ENCODE measurements at regions not wholly inside any gene's neighbourhood (a gene's known extent, or its start where the extent isn't known, plus 50 kb on each side); places are given as distances from the start of the nearest gene placed in this dataset.

DNA sequence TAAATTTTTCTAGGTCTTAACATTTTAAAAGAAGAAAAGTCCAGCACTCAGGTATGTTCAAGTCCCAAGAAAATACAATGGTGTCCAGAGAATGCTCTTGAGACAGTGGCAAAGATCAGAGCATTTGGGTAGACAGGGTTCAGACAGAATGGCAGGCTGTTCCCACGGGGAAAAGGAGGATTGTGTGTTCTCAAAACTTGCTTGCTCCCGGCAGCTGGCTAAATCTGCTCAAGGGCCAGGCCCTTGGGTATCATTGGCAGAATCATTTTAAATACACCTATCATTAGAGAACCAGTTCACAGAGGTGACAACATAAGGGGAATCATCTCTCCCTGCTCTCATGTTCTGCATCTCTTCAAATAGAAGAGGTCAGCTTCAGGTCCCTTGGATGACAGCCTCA lies 456.3 kb downstream of the DTHD1 start:
- TF ChIP-seq, protein P1, sequence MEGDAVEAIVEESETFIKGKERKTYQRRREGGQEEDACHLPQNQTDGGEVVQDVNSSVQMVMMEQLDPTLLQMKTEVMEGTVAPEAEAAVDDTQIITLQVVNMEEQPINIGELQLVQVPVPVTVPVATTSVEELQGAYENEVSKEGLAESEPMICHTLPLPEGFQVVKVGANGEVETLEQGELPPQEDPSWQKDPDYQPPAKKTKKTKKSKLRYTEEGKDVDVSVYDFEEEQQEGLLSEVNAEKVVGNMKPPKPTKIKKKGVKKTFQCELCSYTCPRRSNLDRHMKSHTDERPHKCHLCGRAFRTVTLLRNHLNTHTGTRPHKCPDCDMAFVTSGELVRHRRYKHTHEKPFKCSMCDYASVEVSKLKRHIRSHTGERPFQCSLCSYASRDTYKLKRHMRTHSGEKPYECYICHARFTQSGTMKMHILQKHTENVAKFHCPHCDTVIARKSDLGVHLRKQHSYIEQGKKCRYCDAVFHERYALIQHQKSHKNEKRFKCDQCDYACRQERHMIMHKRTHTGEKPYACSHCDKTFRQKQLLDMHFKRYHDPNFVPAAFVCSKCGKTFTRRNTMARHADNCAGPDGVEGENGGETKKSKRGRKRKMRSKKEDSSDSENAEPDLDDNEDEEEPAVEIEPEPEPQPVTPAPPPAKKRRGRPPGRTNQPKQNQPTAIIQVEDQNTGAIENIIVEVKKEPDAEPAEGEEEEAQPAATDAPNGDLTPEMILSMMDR (IDR thresholded peaks at IDR 0.05; ENCODE audit: control insufficient read depth, insufficient read depth, low read depth, low read length, missing control alignments), result no peak
- no peak for DNase-seq (ENCODE audit: low read depth)
- H3K4me3 ChIP-seq (ENCODE audit: control insufficient read depth, low read depth, low read length), result no peak overlapping the region

GRCh38 chr4:36740796-36741310 lies 459.4 kb downstream of the DTHD1 start:
- no peak for DNase-seq (ENCODE audit: low read depth)
- TF ChIP-seq, protein P1 (IDR thresholded peaks at IDR 0.05; ENCODE audit: control insufficient read depth, insufficient read depth, low read depth, low read length, missing control alignments), result no peak
- H3K4me3 ChIP-seq (ENCODE audit: control insufficient read depth, low read depth, low read length), result no peak overlapping the region

- DNase-seq (ENCODE audit: low read depth), result no peak
- TF ChIP-seq, protein P1 (IDR thresholded peaks at IDR 0.05; ENCODE audit: control insufficient read depth, insufficient read depth, low read depth, low read length, missing control alignments), result no peak
- no peak overlapping the region for H3K4me3 ChIP-seq (ENCODE audit: control insufficient read depth, low read depth, low read length)
Observed at GRCh38 chr4:36747277-36748129, 466.1 kb downstream of the DTHD1 start.

DNA sequence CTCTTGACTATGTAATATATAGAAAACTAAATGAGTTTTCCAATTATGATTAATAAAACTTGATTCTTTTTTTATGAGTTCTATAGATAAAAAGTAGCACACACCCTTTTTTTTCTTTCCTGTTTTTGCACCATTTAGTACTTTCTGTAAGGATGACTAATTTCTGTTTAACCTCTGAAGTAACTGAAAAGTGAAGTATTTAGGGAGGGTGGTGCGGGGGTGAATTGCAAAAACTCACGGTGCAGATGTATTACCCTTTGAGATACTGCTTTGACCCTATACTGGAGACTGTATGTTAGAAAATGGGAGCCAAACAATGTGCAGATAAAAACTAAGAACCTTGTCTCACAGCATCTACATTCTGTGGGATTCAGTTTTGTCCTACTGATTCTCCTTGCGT lies 471.6 kb downstream of the DTHD1 start:
- no peak overlapping the region for H3K4me3 ChIP-seq (ENCODE audit: control insufficient read depth, low read depth, low read length)
- DNase-seq (ENCODE audit: low read depth), result no peak
- TF ChIP-seq, protein P1 (IDR thresholded peaks at IDR 0.05; ENCODE audit: control insufficient read depth, insufficient read depth, low read depth, low read length, missing control alignments), result no peak

DNA sequence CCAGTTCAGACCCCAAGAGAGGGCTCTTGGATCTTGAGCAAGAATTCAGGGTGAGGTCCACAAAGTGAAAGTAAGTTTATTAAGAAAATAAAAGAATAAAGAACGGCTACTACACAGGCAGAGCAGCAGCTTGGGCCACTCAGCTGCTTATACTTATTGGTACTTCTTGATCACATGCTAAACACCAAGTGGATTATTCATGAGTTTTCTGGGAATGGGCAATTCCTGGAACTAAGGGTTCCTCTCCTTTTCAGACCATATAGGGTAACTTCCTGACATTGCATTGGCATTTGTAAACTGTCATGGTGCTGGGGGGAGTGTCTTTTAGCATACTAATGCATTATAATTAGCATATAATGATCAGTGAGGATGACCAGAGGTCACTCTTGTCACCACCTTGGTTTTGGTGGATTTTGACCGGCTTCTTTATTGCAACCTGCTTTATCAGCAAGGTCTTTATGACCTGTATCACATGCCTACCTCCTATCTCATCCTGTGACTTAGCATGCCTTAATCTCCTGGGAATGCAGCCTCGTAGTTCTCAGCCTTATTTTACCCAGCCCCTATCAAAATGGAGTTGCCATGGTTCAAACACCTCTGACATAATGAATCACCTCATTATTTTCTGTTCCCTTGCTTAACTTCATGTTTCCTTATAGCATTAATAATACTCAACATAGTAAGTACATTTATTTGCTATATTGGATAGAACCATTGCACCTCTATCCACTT lies 476.3 kb downstream of the DTHD1 start:
- H3K4me3 ChIP-seq (ENCODE audit: control insufficient read depth, low read depth, low read length), result no peak overlapping the region
- DNase-seq (ENCODE audit: low read depth), result no peak
- TF ChIP-seq, protein P1 (IDR thresholded peaks at IDR 0.05; ENCODE audit: control insufficient read depth, insufficient read depth, low read depth, low read length, missing control alignments), result no peak

DNA sequence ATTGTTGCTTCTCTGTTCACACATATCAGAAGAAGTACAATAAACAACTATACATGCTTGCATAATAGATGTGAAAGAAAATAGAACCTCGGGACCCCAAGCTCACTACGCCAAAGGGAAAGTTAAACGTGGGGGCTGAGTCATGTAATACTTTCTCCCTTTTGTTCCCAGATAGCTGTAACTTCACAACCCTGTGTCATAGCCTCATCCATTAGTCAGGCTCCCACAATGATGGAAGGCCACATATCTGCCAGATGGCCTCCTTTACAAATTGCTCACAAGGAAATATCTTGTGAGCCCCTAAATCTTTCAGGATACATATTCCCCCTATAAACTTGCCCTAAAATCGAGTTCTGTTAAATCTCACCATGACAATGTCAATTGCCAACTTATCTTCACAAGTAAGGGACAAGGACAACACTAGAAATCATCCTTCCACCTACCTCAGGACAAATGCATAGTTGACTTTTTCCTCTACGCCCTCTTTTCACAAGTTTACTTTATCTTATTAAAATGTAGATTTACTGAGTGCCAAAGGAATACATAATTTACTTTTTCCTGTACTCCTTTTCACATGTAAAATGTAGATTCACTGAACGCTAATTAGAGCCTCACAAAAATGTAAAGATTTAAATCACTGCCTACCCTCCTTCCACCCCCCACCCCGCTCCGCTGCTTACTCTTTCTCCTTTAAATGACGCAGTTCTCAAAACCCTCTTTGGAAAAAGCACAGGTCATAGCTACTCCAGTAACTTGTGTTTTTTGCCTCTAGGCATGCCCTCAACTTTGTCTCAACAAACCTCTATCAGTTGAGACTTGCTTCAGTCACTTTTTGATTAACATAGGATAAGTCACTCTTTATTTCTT lies 477.1 kb downstream of the DTHD1 start:
- TF ChIP-seq, protein P1 (IDR thresholded peaks at IDR 0.05; ENCODE audit: control insufficient read depth, insufficient read depth, low read depth, low read length, missing control alignments), result no peak
- no peak for DNase-seq (ENCODE audit: low read depth)
- no peak overlapping the region for H3K4me3 ChIP-seq (ENCODE audit: control insufficient read depth, low read depth, low read length)
